Stimulated activated CD4-positive, alpha-beta T cell treated with anti-CD3 and anti-CD28 coated beads, Interleukin-15, amount 100 ng/mL, for 24 hours (primary cell): ENCODE measurements at regions not wholly inside any gene's neighbourhood (a gene's known extent, or its start where the extent isn't known, plus 50 kb on each side); places are given as distances from the start of the nearest gene placed in this dataset.
A peak's percentile ranks its signal among the peaks of the same experiment; 100 is the strongest.

Experiments
- DNase-seq: peaks from one replicate; pipeline ENCODE4 v3.0.0-alpha.2; 2020

- DNase-seq, result no peak
Measured at GRCh38 chr2:162928356-162928755, 89.8 kb upstream of the KCNH7 start.

- no peak for DNase-seq
Measured at GRCh38 chr2:162926907-162927306, 88.3 kb upstream of the KCNH7 start.

GRCh38 chr2:162926501-162926900 is 87.9 kb upstream of the KCNH7 start:
- no peak for DNase-seq

- no peak for DNase-seq
Measured at GRCh38 chr2:162925595-162925994, 87.0 kb upstream of the KCNH7 start.

GRCh38 chr2:162919111-162919510 is 80.5 kb upstream of the KCNH7 start:
- no peak for DNase-seq

GRCh38 chr2:162917626-162918025 is 79.1 kb upstream of the KCNH7 start:
- no peak for DNase-seq

- no peak for DNase-seq
Measured at GRCh38 chr2:162916286-162916801, 77.8 kb upstream of the KCNH7 start.

- no peak for DNase-seq
Measured at GRCh38 chr2:162915858-162916257, 77.3 kb upstream of the KCNH7 start.

- DNase-seq, result no peak
Measured at GRCh38 chr2:162914161-162914560, 75.6 kb upstream of the KCNH7 start.

GRCh38 chr2:162912787-162913186 is 74.2 kb upstream of the KCNH7 start:
- DNase-seq, result no peak

- no peak for DNase-seq
Measured at GRCh38 chr2:162908567-162908966, 70.0 kb upstream of the KCNH7 start.

- DNase-seq, result peak; percentile 7
Measured at GRCh38 chr2:162890690-162891311, 52.2 kb upstream of the KCNH7 start.

- no peak for DNase-seq
Measured at GRCh38 chr2:162888652-162889051, 50.1 kb upstream of the KCNH7 start.
